ENCODE measurements at regions not wholly inside any gene's neighbourhood (a gene's known extent, or its start where the extent isn't known, plus 50 kb on each side); places are given as distances from the start of the nearest gene placed in this dataset.
"Not testable (repeated sequence)": the region's sequence is repeated elsewhere in the genome, so short reads cannot be mapped to it uniquely, and the experiment has no call there.

DNA sequence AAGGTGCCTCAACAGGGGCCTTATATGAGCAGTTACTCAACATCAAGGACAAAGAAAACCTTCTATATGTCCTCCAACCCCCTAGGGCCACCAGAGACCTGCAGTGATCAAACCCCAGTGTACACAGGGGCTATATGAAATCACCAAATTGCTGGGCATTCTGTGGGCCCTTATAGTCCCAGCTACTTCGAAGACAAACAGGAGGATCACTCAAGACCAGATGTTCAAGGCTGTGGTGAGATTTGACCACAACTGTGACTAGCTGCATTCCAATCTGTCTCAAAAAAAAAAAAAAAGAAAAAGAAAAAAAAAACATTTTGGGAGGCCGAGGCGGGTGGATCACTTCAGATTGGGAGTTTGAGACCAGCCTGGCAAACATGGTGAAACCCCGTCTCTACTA, 51.0 kb upstream of the PRB2 start:
- no peak for DNase-seq (ENCODE audit: low spot score)

DNA sequence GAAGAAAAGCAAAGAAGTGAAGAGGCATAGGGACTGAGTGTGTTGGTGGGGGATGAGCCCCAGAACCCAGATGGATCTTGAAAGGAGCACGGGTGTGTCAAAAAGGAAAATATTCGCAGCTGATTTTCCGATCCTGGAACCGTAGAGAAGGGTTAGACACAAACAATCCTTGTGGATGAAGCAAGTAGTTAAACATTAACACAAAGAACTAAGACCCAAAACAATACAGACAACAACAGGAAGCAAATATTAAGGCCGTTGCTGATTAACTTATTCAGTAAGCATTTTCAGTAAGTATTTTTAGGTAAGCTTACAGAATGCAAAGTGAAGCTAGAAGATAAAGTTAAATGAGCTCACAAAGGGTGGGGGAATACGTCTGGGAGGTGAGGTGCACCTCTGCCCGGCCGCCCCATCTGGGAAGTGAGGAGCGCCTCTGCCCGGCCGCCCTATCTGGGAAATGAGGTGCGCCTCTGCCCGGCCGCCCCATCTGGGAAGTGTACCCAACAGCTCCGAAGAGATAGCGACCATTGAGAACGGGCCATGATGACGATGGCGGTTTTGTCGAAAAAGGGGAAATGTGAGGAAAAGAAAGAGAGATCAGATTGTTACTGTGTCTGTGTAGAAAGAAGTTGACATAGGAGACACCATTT, 62.8 kb upstream of the PRB2 start:
- DNase-seq (ENCODE audit: low spot score) = no peak

DNA sequence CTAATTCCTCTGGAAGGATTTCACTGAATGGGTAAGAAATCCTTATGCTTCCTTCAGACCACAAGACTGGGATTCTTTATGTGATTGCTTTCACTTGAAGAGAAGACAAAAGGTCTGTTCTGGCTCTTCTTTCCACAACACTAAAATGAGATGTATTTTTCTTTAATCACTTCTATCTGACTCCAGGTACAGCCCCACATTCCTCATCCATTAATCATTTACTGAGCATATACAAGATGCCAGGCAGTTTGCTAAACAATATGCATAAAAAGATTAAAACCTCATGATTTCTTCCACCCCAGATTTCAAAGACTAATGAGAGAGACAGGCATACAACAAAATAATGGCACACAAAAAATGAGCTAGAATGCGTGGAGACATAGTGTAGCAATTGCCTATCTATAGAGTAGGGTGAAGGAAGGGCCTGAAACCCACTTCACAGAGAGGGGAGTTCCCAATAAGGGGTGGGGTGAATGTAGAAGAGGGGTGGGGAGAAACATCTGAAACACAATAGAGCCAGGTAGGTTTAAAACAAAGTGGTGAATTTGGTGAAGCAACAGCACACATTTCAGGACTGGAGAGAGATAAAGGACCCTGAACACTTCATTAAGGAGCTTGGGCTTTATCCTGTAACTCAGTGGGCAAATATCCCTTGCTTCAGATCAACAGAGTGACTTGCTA, 65.1 kb upstream of the PRB2 start:
- DNase-seq (ENCODE audit: low spot score) = no peak

DNA sequence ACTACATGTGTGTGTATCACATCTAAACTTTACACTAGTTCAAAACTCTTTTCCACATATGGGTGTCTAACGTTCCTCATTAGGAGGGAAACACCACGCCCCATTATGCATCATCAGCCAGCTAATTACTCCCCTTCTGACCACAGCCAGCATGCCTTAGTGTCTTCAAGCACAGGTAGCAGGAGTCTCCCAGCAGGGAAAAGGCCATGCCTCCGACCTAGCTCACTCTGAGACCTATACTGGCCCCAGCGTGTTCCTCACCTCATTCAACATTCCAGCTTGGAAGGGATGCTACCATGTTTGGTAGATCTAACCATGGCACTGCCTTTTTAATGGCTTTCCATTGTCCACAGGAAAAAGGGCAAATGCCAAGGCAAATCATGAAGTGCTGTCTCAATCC, 66.1 kb upstream of the PRB2 start:
- no peak for DNase-seq (ENCODE audit: low spot score)

DNA sequence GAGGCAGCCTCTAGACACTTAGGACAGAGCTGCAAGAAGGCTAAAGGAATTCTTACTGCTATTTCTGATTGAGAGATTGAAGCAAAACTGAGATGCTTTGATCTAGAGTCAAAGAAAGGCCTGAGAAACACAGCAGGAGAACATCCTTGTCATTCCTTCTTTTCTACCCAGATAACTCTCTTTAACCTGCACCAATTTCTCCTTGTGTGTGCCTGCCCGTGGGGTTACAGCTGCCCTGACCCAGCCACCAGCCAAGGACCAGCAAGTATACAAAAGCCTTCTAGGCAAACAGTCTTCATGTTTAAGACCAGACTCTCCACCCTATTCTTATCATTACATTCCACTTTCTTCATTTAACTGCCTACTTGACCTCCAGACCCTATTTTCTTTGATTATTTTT, 81.7 kb upstream of the PRB2 start:
- no peak for DNase-seq (ENCODE audit: low spot score)

DNA sequence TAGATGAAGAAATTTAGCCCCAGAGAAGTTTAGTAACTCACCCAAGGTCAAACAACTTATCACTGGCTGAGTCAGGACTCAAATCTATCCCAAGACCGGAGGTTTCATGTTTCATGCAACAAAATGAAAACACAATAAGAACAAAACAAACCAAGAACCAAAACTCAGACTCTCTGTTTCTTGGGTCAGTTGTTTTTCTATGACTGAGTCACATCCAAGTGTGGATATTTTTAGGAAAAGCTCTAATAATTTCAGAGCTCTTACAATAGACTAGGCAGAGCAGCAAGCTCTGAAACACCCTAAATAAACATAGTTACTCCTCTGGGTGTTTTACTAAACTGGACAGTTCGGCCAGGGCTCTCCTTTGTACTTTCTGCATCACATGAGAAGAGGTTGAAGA, 87.6 kb upstream of the PRB2 start:
- peak; percentile 20 for DNase-seq (ENCODE audit: low spot score)

DNA sequence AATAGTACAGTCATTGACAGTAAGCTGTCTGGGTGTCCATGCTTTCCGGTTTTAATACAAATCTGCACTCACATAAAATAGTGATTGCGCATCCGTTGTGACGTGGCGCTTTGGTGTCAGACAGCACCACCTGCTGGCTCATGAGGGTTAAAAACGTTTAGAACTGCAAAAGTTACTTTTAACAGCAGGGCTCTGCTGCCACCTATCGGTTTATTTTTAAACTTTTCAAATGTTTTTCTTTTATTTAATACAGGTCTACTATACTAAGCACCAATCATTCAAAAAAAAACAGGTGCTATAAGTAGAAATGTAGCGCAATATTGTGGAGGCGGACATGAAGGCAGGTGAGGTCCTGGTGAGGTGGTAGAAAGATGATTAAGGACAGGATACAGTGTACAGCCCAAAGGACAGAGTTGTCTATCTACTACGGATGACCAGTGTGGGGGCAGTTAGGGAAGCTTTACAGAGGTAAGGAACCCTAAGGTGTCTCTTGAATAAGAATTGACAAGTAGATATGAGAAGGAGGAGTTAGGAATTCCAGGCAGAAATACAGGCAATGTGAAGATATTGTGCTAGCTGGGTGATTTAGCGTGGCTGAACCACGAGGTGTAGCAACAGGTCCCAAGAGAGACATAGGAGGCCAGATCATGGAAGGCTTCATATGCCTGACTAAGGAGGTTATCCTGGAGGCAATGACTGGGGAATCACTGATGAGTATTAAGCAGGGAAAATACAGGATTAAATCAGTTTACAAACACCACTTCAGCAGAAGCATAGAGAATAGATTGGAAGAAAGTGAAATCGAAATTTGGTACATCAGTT, 91.5 kb upstream of the PRB2 start:
- peak; percentile 50 for DNase-seq (ENCODE audit: low spot score)

DNA sequence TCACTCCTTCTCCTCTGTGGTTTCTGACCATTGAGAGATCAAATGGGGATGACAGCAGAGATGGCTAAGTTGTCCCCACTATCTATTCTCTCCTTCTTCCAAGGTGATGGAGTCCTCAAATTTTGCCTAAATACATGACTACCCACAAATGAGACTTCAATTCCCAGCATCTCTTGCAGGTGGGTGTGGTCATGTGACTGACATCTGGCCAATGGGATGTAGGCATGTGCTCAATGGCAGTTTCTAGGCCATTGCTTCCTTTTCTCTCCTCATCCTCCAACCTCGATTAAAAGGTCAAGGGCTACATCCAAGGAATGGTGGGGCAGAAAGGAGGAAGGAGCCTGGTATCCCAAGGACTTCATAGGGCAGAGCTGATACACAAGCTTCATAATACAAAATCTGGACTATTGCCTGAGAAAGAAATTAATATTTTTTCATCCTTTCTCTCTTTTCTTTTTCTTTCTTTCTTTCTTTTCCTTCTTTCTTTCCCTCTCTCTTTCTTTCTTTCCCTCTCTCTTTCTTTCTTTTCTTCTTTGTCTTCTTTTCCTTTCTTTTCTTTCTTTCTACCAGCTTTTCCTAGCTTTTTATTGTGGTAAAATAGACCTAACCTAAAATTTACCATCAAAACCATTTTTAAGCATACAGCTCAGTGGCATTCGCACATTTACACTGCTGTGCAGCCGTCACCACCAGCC, 100.9 kb upstream of the PRB2 start:
- DNase-seq (ENCODE audit: low spot score) = no peak

DNA sequence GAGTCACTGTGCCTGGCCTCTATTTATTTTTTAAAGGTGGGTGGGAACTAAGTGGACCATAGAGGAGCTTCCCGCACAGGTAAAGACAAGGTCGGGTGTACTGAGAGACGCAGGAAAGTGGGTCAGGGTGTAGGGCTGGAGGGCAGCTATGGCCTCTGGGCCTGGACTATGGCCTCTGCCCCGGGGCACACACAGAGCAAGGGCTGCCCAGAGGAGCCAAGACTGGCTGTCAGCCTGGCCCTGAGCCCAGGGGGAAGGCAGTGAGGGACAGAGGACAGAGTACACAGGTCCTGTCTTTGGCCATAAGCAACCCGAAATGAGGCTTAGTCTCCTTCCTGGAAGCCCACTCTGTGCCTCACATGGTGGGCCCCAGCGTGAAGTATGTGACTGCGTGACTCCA, 102.1 kb upstream of the PRB2 start:
- no peak for DNase-seq (ENCODE audit: low spot score)

DNA sequence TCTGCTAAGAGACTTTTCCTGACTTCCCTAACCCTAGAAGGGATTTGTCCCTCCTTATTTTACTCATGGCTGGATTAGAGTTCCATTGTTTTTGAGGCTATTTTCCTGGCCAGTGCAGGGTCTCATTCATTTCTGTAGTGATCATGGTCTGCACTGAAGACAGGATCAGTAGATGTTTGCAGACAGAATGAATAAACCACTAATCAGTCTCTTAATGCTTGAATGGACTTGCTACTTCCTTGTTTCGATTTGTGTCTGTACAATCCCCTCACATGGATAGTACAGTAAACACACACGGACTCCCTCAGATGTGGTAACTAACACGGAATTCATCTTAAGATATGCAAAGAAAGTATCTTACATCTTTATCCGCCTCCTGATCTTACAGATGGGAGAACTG, 102.6 kb upstream of the PRB2 start:
- no peak for DNase-seq (ENCODE audit: low spot score)

DNA sequence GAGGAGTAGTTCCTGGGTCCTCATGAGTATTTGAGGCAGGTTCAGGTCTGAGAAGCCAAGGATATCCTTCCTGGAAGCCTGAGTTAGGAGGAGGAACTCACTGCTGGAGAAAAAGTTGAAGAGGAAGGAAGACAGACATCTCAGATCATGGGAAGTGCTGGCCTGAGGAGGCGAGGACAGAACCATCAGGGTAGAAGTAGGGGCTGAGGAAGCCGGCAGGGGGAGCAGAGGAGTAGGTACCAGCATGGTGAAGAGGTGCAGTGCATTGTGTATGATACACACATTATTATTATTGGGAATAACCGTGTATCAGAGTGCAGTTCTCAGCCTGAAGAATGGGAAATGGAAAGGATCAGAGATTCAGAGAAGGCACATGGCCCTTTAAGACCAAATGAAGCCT, 103.2 kb upstream of the PRB2 start:
- not testable (repeated sequence) for DNase-seq (ENCODE audit: low spot score)

DNA sequence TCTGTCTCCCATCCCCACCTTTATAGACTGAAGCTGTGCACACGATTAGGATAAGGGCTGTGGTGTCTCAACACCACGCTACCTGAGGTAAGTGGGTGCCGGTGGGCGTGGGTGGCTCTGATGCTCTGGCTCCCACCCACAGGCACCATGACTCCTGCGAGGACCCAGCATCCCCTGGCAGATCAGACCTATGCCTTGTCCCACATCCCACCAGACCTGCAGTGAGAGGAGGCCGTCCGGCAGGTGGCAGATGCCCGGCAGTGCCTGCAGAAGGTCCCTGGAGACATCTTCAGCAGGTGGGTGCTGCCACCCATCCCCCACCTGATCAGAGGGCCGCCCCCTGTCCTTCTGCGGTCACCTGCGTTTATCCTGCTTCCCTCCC, 104.4 kb upstream of the PRB2 start:
- no peak for DNase-seq (ENCODE audit: low spot score)

DNA sequence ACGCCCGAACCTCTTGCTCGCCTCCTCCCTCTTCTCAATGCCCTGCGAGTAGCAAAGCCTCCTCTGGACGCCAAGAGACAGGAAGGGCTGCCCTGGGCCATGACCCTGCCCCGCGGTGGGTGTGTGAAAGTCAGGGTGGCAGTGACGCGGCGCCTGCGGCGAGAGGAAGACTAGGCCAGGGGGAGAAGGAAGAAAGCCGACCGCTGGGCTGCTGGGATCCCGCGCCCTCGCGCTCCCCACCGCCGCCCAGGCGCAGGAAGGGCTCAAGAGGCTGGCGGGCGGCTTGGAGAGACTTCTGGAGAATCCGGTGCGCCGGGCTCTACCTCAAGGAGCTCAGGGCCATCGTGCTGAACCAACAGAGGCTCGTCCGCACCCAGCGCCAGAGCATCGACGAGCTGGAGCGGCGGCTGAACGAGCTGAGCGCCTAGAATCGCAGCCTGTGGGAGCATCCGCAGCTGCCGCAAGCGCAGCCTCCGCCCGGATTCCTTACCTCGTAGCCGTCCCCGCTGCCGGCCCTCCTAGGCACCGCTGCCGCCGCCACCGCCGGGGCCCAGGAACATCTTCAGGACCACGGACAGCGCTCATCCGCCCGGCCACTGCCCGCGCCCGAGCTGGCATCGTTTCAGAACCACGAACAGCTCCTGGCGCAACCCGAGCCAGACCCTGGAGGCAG, 105.0 kb upstream of the PRB2 start:
- DNase-seq (ENCODE audit: low spot score) = peak; percentile 60

DNA sequence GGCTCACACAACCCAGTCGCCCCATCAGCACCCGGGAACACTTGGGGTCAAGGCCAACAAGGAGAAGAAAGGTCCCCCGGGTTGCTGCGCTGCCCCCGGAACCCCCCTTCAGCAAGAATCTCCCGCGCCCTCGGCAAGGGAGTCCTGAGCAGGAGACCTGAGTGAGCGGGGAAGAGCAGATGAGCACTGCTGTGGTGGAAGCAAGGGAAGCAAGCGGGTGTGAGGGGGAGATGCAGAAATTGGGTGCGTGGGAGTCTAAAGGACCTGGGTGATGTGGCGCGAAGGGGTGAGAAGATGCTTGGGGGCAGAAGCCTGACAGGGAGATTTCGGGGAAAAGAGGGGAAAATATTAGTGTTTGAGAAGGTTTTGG, 105.5 kb upstream of the PRB2 start:
- DNase-seq (ENCODE audit: low spot score) = no peak

DNA sequence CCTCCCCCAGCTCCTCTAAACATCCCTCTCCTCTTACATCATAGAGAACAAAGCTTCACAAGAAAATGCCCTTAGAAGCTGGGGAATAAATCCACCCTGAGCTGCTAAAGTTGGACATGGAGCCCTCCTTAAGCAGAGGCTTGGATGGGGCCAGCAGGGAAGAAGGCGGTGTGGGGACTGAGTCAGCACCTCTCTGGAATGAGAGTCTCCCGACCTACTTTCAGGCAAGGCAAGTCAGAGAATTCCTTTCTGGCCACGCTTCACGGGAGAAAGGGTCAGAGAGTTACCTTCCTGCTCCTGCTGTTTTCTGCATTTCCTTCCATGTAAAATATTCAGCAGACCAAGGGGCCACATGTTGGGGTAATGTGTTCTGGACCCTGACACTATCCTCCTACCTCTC, 113.3 kb upstream of the PRB2 start:
- DNase-seq (ENCODE audit: low spot score) = peak; percentile 55

DNA sequence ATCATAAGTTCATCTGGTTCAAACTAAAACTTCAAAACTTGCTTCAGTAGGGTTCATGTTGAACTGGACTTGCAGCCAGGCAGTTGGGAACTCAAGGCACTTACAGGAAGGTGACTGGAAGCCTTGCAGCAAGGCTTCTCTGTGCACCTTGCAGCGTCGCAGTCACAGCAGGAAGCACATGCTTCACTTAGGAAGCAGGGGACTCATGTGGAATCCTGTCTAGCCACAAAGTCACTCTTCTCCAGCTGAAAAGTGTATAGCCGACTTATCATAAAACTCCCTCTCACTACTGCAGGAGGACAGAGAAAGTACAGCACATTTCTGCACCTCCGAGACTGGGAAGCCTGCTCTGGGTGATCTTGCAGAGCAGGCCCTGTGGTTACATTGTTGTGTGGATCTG, 114.0 kb upstream of the PRB2 start:
- no peak for DNase-seq (ENCODE audit: low spot score)

DNA sequence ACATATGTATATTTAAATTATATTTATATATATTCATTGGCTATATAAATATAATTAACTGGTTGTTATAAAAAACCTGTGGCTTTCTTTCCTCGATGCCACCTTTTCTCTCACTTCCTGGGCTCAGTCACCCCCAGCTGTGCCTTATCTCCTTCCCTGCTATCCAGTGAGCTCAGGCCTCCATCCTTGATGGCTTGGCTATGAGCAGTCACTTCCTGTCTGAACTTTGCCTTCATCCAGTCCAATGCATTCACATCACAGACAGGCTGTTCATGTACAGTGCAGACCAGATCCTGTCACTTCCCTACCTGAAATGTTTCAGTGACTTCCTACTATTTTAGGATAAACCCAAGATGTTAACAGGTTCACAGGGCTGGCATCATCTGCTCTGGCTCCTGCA, 115.3 kb upstream of the PRB2 start:
- DNase-seq (ENCODE audit: low spot score) = no peak

DNA sequence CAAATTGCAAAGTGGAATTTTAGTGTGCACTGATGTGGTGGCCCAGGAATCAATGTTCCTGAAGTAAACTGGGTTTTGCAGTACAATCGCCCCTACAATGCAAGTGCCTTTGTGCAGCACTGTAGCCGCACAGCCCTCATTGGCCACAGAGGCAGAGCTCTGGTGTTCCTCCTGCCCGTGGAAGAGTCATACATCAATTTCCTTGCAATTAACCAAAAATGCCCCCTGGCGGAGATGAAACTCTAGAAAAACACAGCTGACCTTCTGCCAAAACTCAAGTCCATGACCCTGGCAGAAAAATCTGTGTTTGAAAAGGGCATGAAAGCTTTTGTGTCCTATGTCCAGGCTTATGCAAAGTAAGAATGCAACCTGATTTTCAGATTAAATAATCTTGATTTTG, 117.9 kb upstream of the PRB2 start:
- no peak for DNase-seq (ENCODE audit: low spot score)

DNA sequence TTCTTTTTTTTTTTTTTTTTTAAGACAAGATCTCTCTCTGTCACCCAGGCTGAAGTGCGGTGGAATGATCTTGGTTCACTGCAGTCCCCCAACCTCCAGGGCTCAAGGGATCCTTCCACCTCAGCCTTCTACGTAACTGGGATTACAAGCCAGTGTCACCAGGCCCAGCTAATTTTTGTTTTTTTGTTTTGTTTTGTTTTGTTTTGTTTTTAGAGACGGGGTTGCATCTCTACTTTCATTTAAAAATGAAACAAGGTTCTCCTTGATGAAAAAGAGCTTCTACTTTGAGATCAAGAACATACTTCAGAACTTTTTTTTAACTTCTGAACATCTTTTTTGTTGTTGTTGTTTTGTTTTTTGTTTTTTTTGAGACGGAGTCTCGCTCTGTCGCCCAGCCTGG, 121.7 kb upstream of the PRB2 start:
- no peak for DNase-seq (ENCODE audit: low spot score)

DNA sequence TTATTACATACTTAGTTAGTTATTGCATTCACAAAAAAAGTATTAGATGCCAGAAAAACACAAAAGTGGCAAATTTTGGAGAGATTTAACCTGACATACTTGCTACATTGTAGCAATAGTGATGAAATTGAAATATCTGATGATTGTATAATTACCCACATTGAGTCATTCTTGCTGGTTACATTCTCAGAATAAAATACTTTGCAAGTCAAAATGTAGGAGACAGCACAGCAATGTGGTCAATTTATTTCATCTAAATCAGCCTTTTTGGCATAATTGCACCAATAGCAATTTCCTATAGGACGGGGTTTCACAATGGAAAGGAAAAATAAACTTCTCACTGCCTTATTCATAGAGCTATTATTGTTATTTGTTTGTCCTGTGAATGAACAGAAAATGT, 125.0 kb upstream of the ETV6 start:
- no peak for DNase-seq (ENCODE audit: low spot score)

DNA sequence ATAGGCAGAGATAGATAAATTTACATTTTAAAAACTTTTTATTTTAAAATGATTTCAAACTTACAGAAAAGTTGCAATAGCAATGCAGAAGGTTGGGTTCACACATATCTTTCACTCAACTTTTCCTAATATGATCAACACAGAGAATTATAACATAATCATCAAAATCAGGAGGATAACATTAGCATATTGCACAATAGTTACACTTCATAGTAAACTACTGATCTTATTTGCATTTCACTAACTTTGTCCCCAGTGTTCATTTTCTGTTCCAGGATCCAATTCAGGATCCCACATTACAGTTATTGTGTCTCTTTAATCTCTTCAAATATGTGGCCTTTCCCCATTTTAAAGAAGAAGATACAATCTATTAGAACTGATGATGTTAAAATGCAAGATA, 115.4 kb upstream of the ETV6 start:
- no peak for DNase-seq (ENCODE audit: low spot score)

DNA sequence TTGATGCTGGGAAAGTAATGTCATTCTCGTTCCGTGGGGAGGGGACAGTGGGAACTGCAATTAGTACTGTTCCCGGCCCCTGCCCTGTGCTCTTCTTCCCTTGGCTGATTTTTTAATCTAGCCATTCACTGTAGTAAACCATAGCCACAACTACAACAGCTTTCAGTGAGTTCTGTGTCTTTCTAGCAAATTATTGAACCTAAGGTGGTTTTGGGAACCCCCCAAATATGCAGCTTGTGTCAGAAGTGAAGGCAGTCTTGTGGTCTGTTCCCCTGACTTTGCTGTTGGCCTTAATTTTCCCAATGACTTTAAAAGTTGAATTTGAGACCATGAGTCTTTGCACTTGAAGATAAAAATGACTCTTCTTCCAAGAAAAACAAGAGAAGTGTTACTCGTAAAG, 114.3 kb upstream of the ETV6 start:
- no peak for DNase-seq (ENCODE audit: low spot score)

Data from hepatic stellate cell (primary cell).